ENCODE measurements at regions not wholly inside any gene's neighbourhood (a gene's known extent, or its start where the extent isn't known, plus 50 kb on each side); places are given as distances from the start of the nearest gene placed in this dataset.

DNA sequence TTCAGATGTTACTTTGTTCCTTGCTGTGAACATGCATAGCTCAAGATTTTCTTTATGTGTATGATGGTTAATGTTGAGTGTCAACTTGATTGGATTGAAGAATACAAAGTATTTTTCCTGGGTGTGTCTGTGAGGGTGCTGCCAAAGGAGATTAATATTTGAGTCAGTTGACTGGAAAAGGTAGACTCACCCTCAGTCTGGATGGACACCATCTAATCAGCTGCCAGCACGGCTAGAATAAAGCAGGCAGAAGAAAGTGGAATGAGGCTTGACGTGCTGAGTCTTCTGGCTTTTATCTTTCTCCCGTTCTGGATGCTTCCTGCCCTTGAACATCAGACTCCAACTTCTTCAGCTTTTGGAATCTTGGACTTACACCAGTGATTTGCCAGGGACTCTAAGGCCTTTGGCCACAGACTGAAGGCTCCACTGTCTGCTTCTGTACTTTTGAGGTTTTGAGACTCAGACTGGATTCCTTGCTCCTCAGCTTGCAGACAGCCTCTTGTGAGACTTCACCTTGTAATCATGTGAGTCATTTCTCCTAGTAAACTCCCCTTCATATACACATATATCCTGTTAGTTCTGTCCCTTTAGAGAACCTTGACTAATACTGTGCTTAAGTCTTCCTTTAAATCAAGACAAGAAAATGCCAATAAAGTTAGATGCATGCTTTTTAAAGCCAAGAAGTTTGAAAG is 626.6 kb downstream of the KCNT2 start:
- Histone ChIP-seq H3K4me3 (no peak overlapping the region), H3K4me1 (ENCODE audit: control insufficient read depth in 5 of 5, insufficient read depth in 5 of 5, low read length in 5 of 5) (no peaks in the 10 kb centered on the region), H3K9me3 (ENCODE audit: control insufficient read depth in 4 of 4, insufficient read depth in 3 of 4, low read length in 3 of 4) (no peaks in the 10 kb centered on the region), H3K36me3 (ENCODE audit: control insufficient read depth in 4 of 4, insufficient read depth in 4 of 4, low read length in 4 of 4) (no peaks in the 10 kb centered on the region), H3K27ac (ENCODE audit: low read depth in 1 of 2, low read length in 1 of 2) (no peak overlapping the region), H3K9ac (ENCODE audit: insufficient read depth in 1 of 2, low read length in 2 of 2) (no peak overlapping the region), H3K27me3 (ENCODE audit: control insufficient read depth in 3 of 3, insufficient read depth in 3 of 3, low read length in 2 of 3) (no peaks in the 10 kb centered on the region)
- WGBS, 2 donors, result 74 to 88% methylated on average over 3 of the region's 3 CpGs
- TF ChIP-seq, protein P1, sequence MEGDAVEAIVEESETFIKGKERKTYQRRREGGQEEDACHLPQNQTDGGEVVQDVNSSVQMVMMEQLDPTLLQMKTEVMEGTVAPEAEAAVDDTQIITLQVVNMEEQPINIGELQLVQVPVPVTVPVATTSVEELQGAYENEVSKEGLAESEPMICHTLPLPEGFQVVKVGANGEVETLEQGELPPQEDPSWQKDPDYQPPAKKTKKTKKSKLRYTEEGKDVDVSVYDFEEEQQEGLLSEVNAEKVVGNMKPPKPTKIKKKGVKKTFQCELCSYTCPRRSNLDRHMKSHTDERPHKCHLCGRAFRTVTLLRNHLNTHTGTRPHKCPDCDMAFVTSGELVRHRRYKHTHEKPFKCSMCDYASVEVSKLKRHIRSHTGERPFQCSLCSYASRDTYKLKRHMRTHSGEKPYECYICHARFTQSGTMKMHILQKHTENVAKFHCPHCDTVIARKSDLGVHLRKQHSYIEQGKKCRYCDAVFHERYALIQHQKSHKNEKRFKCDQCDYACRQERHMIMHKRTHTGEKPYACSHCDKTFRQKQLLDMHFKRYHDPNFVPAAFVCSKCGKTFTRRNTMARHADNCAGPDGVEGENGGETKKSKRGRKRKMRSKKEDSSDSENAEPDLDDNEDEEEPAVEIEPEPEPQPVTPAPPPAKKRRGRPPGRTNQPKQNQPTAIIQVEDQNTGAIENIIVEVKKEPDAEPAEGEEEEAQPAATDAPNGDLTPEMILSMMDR (IDR thresholded peaks at IDR 0.05; ENCODE audit: control extremely low read depth, extremely low read depth), result no peak
- no peak for ATAC-seq (ENCODE audit: insufficient read depth, low FRiP score)
- no peak for DNase-seq

DNA sequence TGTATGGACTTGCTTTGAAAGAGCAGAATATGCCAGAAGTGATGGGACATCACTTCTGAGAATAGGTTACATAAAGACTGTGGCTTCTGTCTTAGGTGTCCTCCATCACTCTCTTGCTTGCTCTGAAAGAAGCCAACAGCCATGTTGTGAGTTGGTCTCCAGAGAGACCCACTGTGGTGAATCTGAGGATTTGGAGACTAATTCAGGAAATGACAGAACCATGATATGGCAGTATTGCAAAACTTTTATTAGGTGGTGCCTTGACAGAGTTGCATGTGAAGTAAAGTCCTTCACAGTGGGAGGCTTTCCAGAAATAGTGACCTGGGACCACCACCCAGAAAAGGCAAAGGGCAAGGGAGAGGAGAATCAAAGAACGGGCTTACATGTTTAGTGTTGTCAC is 628.6 kb downstream of the KCNT2 start:
- ATAC-seq (ENCODE audit: insufficient read depth, low FRiP score), result no peak
- Histone ChIP-seq H3K9me3 (ENCODE audit: control insufficient read depth in 4 of 4, insufficient read depth in 3 of 4, low read length in 3 of 4) (no peaks in the 10 kb centered on the region), H3K4me3 (no peak overlapping the region), H3K27me3 (ENCODE audit: control insufficient read depth in 3 of 3, insufficient read depth in 3 of 3, low read length in 2 of 3) (no peaks in the 10 kb centered on the region), H3K27ac (ENCODE audit: low read depth in 1 of 2, low read length in 1 of 2) (no peak overlapping the region), H3K9ac (ENCODE audit: insufficient read depth in 1 of 2, low read length in 2 of 2) (no peak overlapping the region), H3K36me3 (ENCODE audit: control insufficient read depth in 4 of 4, insufficient read depth in 4 of 4, low read length in 4 of 4) (no peaks in the 10 kb centered on the region), H3K4me1 (ENCODE audit: control insufficient read depth in 5 of 5, insufficient read depth in 5 of 5, low read length in 5 of 5) (no peaks in the 10 kb centered on the region)
- no peak for DNase-seq
- TF ChIP-seq, protein P1 (IDR thresholded peaks at IDR 0.05; ENCODE audit: control extremely low read depth, extremely low read depth), result no peak
- WGBS, 2 donors, result 67 to 95% methylated on average over 1 of the region's 1 CpG

DNA sequence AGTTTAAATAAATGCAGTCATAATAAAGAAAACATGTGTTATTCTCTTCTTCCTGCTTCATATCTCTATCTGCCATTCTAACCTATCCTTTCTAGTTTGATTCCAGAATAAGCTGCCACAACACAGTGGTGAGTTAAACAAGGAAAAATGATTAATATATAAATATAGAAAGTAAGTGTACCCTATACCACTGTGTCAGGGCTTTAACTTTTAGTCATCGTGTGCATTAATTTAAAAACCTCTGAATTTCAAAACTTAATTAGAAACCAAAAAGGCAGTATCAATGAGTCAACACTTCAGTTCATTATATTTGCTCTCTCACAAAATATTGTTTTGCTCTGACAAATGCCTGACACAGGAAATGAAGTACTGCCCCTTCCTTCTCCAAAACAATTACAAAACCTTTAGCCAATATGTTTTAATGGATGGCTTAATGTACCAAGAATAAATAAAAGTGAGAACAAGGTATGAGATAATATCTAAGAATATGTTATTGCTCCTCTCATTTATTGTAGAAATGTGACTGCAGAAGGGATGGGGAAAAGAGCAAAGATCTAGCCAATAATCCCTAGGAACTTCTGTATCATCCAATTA is 634.8 kb downstream of the KCNT2 start:
- Histone ChIP-seq H3K4me1 (ENCODE audit: control insufficient read depth in 5 of 5, insufficient read depth in 5 of 5, low read length in 5 of 5) (no peaks in the 10 kb centered on the region), H3K36me3 (ENCODE audit: control insufficient read depth in 4 of 4, insufficient read depth in 4 of 4, low read length in 4 of 4) (no peaks in the 10 kb centered on the region), H3K27me3 (ENCODE audit: control insufficient read depth in 3 of 3, insufficient read depth in 3 of 3, low read length in 2 of 3) (no peaks in the 10 kb centered on the region), H3K9ac (ENCODE audit: insufficient read depth in 1 of 2, low read length in 2 of 2) (no peak overlapping the region), H3K9me3 (ENCODE audit: control insufficient read depth in 4 of 4, insufficient read depth in 3 of 4, low read length in 3 of 4) (no peaks in the 10 kb centered on the region), H3K27ac (ENCODE audit: low read depth in 1 of 2, low read length in 1 of 2) (no peak overlapping the region), H3K4me3 (no peak overlapping the region)
- ATAC-seq (ENCODE audit: insufficient read depth, low FRiP score) (no peak), DNase-seq (no peak)
- TF ChIP-seq, protein P1 (IDR thresholded peaks at IDR 0.05; ENCODE audit: control extremely low read depth, extremely low read depth), result no peak
- 75 to 78% methylated on average over 1 of the region's 1 CpG for WGBS, 2 donors

Measured in lung (tissue), 11 donors.